ENCODE measurements at regions not wholly inside any gene's neighbourhood (a gene's known extent, or its start where the extent isn't known, plus 50 kb on each side); places are given as distances from the start of the nearest gene placed in this dataset.

DNA sequence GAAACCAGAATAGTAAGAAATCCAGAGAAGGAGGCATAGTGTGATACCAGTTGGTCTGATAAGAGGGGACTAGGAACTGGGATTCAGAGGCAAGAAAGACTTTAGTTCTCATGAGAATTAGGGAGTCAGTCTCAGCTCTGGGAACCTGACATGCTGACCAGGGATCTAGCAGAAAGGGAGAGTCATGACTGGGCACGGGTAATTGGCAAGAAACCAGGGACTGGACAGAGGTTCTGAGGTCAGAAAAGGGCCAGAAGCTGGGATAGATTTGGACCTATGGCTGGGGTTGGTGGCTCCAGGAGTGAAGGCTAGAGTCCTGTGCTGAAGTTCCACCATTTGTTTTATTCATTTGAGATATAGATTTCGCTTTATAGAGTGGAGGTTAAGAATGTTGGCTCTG is 110.2 kb upstream of the C1GALT1C1 start:
- DNase-seq, result no peak
- Histone ChIP-seq H3K27ac (no peak overlapping the region), H3K36me3 (no peaks in the 10 kb centered on the region), H3K27me3 (no peaks in the 10 kb centered on the region), H3K9me3 (no peaks in the 10 kb centered on the region), H3K4me1 (no peaks in the 10 kb centered on the region), H3K4me3 (no peak overlapping the region)
- TF ChIP-seq, protein P1, sequence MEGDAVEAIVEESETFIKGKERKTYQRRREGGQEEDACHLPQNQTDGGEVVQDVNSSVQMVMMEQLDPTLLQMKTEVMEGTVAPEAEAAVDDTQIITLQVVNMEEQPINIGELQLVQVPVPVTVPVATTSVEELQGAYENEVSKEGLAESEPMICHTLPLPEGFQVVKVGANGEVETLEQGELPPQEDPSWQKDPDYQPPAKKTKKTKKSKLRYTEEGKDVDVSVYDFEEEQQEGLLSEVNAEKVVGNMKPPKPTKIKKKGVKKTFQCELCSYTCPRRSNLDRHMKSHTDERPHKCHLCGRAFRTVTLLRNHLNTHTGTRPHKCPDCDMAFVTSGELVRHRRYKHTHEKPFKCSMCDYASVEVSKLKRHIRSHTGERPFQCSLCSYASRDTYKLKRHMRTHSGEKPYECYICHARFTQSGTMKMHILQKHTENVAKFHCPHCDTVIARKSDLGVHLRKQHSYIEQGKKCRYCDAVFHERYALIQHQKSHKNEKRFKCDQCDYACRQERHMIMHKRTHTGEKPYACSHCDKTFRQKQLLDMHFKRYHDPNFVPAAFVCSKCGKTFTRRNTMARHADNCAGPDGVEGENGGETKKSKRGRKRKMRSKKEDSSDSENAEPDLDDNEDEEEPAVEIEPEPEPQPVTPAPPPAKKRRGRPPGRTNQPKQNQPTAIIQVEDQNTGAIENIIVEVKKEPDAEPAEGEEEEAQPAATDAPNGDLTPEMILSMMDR (IDR thresholded peaks at IDR 0.05), result no peak
- TF ChIP-seq POLR2A (IDR thresholded peaks at IDR 0.05), result no peak
- intact Hi-C loops (cut with DNase I; ENCODE audit: low total_unique reads), result no loop called here

GRCh38 chrX:120739300-120739699 is 109.4 kb upstream of the C1GALT1C1 start:
- H3K4me1 ChIP-seq, result no peaks in the 10 kb centered on the region
- H3K27me3 ChIP-seq, result no peaks in the 10 kb centered on the region
- TF ChIP-seq POLR2A (IDR thresholded peaks at IDR 0.05), result no peak
- TF ChIP-seq, protein P1 (IDR thresholded peaks at IDR 0.05), result no peak
- H3K4me3 ChIP-seq, result no peak overlapping the region
- no peak overlapping the region for H3K27ac ChIP-seq
- no peaks in the 10 kb centered on the region for H3K9me3 ChIP-seq
- H3K36me3 ChIP-seq, result no peaks in the 10 kb centered on the region
- no peak for DNase-seq
- intact Hi-C loops (cut with DNase I; ENCODE audit: low total_unique reads), result no loop called here

DNA sequence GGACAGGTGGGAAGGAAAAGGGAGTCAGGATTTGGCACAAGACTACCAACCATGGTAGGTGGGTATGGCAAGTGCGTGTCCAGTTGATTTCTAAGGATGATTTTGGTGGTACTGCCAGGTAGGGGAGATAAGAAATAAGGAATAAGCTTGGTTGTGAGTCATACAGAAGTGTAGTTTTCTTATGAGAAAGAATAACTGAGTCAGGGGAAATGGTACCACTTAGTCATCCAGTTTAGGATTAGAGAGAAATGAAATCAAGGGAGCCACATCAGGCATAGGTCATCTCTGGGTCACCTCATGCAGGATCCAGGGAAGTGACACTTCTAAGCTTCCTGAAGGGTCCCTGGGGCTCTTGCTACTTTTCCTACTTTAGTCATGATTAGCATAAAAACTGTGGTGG is 107.1 kb upstream of the C1GALT1C1 start:
- H3K4me3 ChIP-seq, result no peak overlapping the region
- no peaks in the 10 kb centered on the region for H3K4me1 ChIP-seq
- intact Hi-C loops (cut with DNase I; ENCODE audit: low total_unique reads), result no loop called here
- no peak for DNase-seq
- H3K36me3 ChIP-seq, result no peaks in the 10 kb centered on the region
- H3K27me3 ChIP-seq, result no peaks in the 10 kb centered on the region
- H3K27ac ChIP-seq, result no peak overlapping the region
- TF ChIP-seq, protein P1 (IDR thresholded peaks at IDR 0.05), result no peak
- TF ChIP-seq POLR2A (IDR thresholded peaks at IDR 0.05), result no peak
- no peaks in the 10 kb centered on the region for H3K9me3 ChIP-seq

DNA sequence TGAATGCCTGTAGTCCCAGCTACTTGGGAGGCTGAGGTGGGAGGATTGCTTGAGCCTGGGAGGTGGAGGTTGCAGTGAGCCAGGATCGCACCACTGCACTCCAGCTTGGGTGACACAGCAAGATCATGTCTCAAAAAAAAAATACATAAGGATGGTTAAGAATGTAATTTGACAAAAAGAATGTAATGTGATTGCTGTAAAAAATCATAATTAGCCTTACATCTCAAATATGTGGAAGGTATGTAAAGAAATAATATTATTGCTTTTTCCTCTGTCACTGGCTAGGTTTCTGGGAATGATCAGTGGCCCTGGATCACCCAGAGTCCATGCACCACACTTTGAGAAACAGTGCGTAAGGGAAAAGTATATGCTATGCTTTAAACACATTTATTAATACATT is 106.1 kb upstream of the C1GALT1C1 start:
- no peak overlapping the region for H3K4me3 ChIP-seq
- H3K9me3 ChIP-seq, result no peaks in the 10 kb centered on the region
- H3K4me1 ChIP-seq, result no peaks in the 10 kb centered on the region
- intact Hi-C loops (cut with DNase I; ENCODE audit: low total_unique reads), result no loop called here
- no peaks in the 10 kb centered on the region for H3K36me3 ChIP-seq
- TF ChIP-seq, protein P1 (IDR thresholded peaks at IDR 0.05), result no peak
- TF ChIP-seq POLR2A (IDR thresholded peaks at IDR 0.05), result no peak
- no peak overlapping the region for H3K27ac ChIP-seq
- H3K27me3 ChIP-seq, result no peaks in the 10 kb centered on the region
- DNase-seq, result no peak

DNA sequence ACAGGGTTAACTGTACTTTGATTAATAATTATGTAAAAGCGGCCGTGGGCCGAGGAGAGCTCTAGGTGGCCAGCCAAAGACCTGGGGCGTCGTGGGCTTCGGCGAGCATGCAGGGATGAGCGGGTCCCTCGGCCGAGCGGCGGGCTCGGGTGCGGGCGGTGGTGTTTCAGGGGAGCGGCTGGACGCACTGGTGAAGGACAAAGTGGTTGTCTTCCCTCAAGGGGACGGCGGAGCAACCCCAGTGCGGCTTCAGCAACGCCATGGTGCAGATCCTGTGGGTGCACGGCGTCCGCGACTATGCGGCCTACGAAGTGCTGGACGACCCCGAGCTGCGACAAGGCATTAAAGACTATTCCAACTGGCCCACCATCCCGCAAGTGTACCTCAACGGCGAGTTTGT is 103.0 kb upstream of the C1GALT1C1 start:
- H3K27me3 ChIP-seq, result no peaks in the 10 kb centered on the region
- no peaks in the 10 kb centered on the region for H3K4me1 ChIP-seq
- H3K9me3 ChIP-seq, result no peaks in the 10 kb centered on the region
- TF ChIP-seq, protein P1 (IDR thresholded peaks at IDR 0.05), result no peak
- no peak for TF ChIP-seq POLR2A (IDR thresholded peaks at IDR 0.05)
- H3K4me3 ChIP-seq, result no peak overlapping the region
- H3K36me3 ChIP-seq, result no peaks in the 10 kb centered on the region
- no peak overlapping the region for H3K27ac ChIP-seq
- no peak for DNase-seq
- intact Hi-C loops (cut with DNase I; ENCODE audit: low total_unique reads), result no loop called here
